ENCODE measurements at regions not wholly inside any gene's neighbourhood (a gene's known extent, or its start where the extent isn't known, plus 50 kb on each side); places are given as distances from the start of the nearest gene placed in this dataset.

DNA sequence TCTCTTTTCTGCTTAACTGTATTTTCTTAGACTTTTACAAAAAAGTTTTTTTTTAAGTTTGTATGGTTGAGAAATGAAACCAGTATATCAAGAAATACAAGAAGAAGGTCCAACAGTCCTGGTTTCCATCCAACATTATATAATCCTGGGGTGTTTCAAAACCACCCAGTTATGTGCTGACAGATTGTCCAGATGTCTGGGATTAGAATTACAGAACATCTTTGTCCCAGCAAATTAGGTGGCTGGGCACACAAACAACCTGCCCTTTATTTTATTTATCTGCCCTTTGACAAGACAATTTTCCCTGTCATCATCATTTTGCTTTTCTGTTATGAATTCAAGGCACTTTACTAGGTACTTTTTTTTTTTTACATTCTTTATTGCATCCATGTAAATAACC, 622.1 kb downstream of the PLPP3 start:
- Mint-ChIP-seq H3K4me3 (no peak overlapping the region), H3K27ac (no peak overlapping the region), H3K27me3 (peaks cover 0 to 14% of the 10 kb centered on the region in 2 donors), H3K4me1 (no peaks in the 10 kb centered on the region), H3K9me3 (peaks cover 0 to under 1% of the 10 kb centered on the region in 2 donors), H3K36me3 (no peaks in the 10 kb centered on the region)
- no peak for ATAC-seq (replicated peaks)
- DNase-seq = no peak

DNA sequence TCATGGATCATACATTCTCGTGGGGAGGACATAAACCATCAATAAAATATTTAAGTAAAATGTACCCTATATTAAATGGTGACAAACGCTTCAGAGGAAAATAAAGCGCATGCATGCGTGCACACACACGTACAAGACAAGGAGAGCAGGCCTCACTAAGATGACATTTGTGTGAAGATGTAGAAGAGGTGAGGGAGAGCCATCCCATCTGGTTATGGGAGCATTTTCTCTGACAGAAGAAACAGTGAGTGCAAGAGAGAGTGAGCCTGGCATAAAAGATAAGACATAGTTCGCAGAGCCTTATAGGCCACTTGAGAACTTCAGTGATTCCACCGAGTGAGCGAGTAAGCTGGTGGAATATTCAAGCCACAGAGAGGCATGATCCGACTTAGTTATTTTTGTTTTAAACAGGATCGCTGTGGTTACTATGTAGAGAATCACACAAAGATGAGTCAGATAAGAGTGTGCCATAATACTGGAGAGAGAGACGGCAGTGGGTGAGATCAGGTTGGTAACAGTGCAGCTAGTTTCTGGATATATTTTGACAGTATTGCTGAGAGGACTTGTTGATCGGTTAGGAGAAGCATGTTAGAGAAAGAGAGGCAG, 624.2 kb downstream of the PLPP3 start:
- Mint-ChIP-seq H3K9me3 (peaks cover 0 to 1% of the 10 kb centered on the region in 2 donors), H3K4me1 (no peaks in the 10 kb centered on the region), H3K27me3 (peaks cover 0 to 5% of the 10 kb centered on the region in 2 donors), H3K4me3 (no peak overlapping the region), H3K36me3 (no peaks in the 10 kb centered on the region), H3K27ac (no peak overlapping the region)
- DNase-seq (no peak), ATAC-seq (replicated peaks) (no peak)

DNA sequence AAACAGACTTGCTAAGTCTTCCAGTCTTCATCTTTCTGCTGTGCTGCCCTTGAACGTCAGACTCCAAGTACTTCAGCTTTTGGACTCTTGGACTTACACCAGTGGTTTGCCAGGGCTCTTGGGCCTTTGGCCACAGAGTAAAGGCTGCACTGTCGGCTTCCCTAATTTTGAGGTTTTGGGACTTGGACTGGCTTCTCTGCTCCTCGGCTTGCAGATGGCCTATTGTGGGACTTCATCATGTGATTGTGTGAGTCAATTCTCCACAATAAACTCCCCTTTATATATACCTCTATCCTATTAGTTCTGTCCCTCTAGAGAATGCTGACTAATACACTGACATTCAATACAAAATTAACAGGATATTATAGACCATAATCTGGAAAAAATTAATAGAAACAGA, 628.1 kb downstream of the PLPP3 start:
- peaks cover 5 to 9% of the 10 kb centered on the region in 2 donors for H3K27me3 Mint-ChIP-seq
- no peak overlapping the region for H3K4me3 Mint-ChIP-seq
- DNase-seq (no peak), ATAC-seq (replicated peaks) (no peak)
- H3K4me1 Mint-ChIP-seq = no peaks in the 10 kb centered on the region
- H3K9me3 Mint-ChIP-seq = peaks cover 0 to 1% of the 10 kb centered on the region in 2 donors
- no peaks in the 10 kb centered on the region for H3K36me3 Mint-ChIP-seq
- no peak overlapping the region for H3K27ac Mint-ChIP-seq

DNA sequence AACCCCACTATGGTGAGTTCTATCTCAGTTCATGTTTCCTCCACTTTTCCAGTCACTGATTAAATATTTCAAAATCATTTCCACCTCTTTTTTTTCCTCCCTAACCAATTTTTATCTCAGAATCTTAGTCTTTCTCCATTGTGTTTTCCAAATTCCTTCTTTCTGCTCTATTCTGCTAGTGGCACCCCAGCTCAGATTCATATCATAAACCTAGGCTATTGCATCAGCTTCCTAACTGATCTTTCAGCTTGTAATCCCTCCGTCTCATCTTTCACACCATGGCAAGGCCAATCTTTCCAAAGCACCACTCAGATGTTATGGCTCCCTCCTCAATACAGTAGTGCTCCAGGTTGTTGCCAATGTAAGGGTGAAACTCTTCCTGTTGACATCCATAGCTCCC, 631.9 kb downstream of the PLPP3 start:
- no peaks in the 10 kb centered on the region for H3K4me1 Mint-ChIP-seq
- H3K4me3 Mint-ChIP-seq = no peak overlapping the region
- no peak for ATAC-seq (replicated peaks)
- no peak for DNase-seq
- H3K36me3 Mint-ChIP-seq = no peaks in the 10 kb centered on the region
- peaks cover 4 to 17% of the 10 kb centered on the region in 2 donors for H3K27me3 Mint-ChIP-seq
- H3K9me3 Mint-ChIP-seq = peaks cover 0 to 1% of the 10 kb centered on the region in 2 donors
- H3K27ac Mint-ChIP-seq = no peak overlapping the region

DNA sequence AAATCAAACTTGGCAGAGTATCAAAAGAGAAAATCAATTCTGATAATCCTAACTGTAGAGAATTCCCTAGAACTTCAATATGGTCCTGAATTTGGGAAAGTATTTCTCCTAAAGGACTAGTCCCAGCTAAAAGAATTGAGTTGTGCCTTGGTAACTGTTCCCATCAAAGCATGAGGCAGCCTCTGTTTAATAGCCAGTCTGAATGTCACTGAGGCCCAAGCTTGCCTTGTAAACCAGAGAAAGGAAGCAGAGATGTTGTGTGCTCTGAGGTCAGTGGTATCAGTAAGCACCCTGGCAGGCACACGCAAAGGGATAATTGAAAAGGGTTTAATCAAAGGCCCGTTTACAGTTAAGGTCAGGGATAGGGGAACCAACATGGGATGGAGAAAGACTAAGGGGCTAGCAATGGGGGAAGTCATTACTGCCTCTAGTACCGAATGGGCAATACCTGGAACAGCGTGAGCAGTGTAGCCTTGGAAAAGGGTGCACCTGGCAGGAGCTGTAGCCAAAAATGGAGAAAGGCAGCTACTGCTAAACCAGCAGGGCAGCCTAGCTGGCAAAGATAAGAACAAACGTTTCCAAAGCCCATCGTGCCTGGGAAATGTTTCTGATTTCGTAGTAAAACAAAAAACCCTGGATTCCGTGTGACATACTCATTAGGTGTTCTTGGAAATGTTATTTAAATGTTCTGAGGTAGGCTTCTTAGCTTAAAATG, 635.5 kb downstream of the PLPP3 start:
- Mint-ChIP-seq H3K27ac (no peak overlapping the region), H3K4me3 (no peak overlapping the region), H3K27me3 (peaks cover 4 to 17% of the 10 kb centered on the region in 2 donors), H3K4me1 (no peaks in the 10 kb centered on the region), H3K9me3 (no peaks in the 10 kb centered on the region), H3K36me3 (no peaks in the 10 kb centered on the region)
- ATAC-seq (replicated peaks) (no peak), DNase-seq (no peak)

DNA sequence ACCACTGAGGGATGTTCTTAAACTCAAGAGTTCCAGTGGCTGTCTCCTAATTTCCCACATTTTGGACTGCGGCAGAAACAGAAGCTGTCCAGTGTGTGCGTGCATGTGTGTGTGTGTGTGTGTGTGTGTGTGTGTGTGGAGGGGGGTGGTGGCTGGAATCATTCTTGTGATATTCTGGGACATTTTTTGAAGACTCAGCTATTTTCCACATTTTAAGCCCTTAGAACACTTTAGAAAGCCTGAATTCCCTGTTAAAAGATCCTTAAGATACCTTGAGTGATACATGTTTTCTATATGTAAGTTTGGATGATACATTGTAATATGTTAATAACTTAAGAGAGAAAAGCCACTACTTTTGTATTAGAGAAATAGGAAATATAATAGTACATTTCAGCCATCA, 636.4 kb downstream of the PLPP3 start:
- H3K36me3 Mint-ChIP-seq = no peaks in the 10 kb centered on the region

DNA sequence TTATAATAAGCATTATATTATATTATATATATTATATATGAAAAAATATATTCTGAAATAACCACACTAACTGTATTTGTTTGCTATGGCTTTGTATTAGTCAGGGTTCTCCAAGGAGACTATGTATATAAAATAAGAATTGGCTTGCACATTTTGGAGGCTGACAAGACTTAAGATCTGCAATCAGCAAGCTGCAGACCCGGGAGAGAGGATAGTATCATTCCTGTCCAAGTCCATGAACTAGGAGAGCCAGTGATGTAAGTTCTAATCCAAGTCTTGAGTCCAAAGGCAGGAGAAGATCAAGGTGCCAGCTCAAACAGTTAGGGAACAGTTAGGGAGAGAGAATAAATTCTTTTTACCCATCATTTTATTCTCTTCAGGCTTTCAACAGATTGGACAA, 639.5 kb downstream of the PLPP3 start:
- no peaks in the 10 kb centered on the region for H3K4me1 Mint-ChIP-seq
- no peak overlapping the region for H3K27ac Mint-ChIP-seq
- no peak overlapping the region for H3K4me3 Mint-ChIP-seq
- ATAC-seq (replicated peaks) = no peak
- DNase-seq = no peak
- H3K27me3 Mint-ChIP-seq = peaks cover 4 to 7% of the 10 kb centered on the region in 2 donors
- H3K9me3 Mint-ChIP-seq = peaks cover 3 to 7% of the 10 kb centered on the region in 2 donors
- no peaks in the 10 kb centered on the region for H3K36me3 Mint-ChIP-seq

More for the DNA sequence above, 636.4 kb downstream of the PLPP3 start:
- DNase-seq (no peak), ATAC-seq (replicated peaks) (no peak)
- Mint-ChIP-seq H3K4me3 (no peak overlapping the region), H3K9me3 (no peaks in the 10 kb centered on the region), H3K27ac (no peak overlapping the region), H3K4me1 (no peaks in the 10 kb centered on the region), H3K27me3 (peaks cover 4 to 14% of the 10 kb centered on the region in 2 donors)

DNA sequence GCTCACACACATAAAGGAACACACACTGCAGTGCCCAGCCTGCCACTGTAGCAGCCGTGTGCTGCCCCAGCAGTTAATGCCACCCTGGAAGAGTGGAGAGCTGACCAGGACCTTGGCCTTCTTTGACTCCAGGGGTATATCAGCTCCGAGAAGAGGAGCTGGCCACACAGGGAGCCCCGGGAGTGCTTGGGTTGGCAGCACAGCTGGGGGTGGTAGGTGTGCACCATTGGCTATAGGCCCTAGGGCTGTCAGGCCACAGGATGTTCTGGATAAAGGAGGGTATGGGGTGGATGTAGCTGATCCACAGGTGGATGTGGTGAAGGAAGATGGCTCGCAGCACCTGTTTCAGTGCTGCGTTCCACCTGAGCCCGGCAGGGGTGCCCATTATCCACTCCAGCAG, 640.5 kb downstream of the PLPP3 start:
- ATAC-seq (replicated peaks) = no peak
- H3K27ac Mint-ChIP-seq = no peak overlapping the region
- no peaks in the 10 kb centered on the region for H3K4me1 Mint-ChIP-seq
- no peaks in the 10 kb centered on the region for H3K36me3 Mint-ChIP-seq
- H3K27me3 Mint-ChIP-seq = peaks cover 2 to 3% of the 10 kb centered on the region in 2 donors
- H3K9me3 Mint-ChIP-seq = peaks cover 7% of the 10 kb centered on the region in 2 donors
- H3K4me3 Mint-ChIP-seq = no peak overlapping the region
- DNase-seq = no peak

DNA sequence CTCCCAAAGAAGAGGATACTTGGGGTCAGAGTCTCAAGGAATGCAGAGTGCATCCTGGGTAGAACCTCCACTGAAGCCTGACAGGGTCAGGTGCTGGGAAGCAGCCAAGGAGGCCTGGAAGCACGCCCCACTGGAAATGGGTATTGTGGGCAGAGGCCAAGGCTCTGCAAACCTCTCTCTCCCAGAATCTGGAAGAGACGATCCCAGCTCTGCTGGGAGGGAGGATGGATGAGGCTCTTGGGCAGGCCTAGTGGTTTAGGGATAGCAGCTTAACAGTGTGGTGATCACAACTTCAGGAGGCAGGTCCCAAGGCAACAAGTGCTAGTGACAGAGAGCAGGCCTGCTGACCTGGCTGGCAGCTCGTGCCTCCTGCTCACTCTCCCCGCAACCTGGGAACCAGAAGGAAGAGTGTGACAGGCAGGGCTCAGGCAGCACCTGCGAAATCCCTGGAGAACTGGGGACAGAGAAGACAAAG, 641.0 kb downstream of the PLPP3 start:
- ATAC-seq (replicated peaks) = no peak
- H3K27me3 Mint-ChIP-seq = no peaks in the 10 kb centered on the region
- H3K36me3 Mint-ChIP-seq = no peaks in the 10 kb centered on the region
- DNase-seq = no peak
- H3K4me1 Mint-ChIP-seq = no peaks in the 10 kb centered on the region
- H3K27ac Mint-ChIP-seq = no peak overlapping the region
- no peak overlapping the region for H3K4me3 Mint-ChIP-seq
- peaks cover 7% of the 10 kb centered on the region in 2 donors for H3K9me3 Mint-ChIP-seq

DNA sequence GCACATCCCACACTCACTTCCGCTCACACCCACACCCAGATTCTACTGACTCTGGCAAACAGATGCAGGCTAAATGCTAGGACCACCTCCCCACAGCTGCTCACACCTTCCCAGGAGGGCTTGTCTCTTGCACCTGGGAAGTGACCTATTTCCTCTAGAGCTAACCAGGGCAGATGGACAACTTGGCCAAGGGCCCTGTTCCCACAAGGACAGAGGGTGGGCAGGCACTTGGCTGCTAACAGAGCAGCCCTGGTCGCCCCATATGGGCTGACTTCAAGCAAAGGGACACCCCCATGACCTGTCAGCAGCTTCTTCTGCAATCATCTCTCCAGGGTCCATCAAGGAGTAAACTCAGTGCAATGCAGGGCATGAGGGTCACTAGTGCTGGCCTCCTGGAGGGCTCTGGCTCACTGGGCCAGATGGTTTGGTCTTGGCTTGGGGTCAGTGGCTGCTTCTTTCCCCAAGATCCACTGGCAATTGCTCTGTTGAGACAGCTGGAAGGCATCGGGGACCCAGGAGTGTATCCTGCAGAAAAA, 641.5 kb downstream of the PLPP3 start:
- ATAC-seq (replicated peaks) = no peak
- no peaks in the 10 kb centered on the region for H3K4me1 Mint-ChIP-seq
- no peak overlapping the region for H3K4me3 Mint-ChIP-seq
- no peak for DNase-seq
- H3K27ac Mint-ChIP-seq = no peak overlapping the region
- peaks cover 7% of the 10 kb centered on the region in 2 donors for H3K9me3 Mint-ChIP-seq
- no peaks in the 10 kb centered on the region for H3K27me3 Mint-ChIP-seq
- H3K36me3 Mint-ChIP-seq = no peaks in the 10 kb centered on the region

DNA sequence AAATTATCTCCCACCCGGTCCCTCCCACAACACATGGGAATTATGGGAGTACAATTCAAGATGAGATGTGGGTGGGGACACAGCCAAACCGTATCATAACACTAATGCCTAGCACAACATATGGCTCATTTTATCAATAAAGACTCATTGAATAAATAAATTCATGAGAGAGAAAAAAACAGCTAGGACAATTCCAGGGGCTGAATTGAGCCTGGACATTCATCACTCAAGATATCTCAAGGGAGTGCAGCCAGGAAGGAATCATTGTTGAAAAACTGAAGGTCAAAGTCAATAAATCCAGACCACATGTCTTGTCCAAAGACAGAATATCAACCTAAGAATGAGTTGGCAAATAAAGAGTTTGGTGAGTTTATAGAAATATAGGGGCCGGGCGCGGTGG, 644.1 kb downstream of the PLPP3 start:
- H3K4me3 Mint-ChIP-seq = no peak overlapping the region
- no peaks in the 10 kb centered on the region for H3K36me3 Mint-ChIP-seq
- ATAC-seq (replicated peaks) (no peak), DNase-seq (no peak)
- no peaks in the 10 kb centered on the region for H3K4me1 Mint-ChIP-seq
- H3K9me3 Mint-ChIP-seq = peaks cover 7% of the 10 kb centered on the region in 2 donors
- H3K27ac Mint-ChIP-seq = no peak overlapping the region
- H3K27me3 Mint-ChIP-seq = peaks cover 0 to 3% of the 10 kb centered on the region in 2 donors

DNA sequence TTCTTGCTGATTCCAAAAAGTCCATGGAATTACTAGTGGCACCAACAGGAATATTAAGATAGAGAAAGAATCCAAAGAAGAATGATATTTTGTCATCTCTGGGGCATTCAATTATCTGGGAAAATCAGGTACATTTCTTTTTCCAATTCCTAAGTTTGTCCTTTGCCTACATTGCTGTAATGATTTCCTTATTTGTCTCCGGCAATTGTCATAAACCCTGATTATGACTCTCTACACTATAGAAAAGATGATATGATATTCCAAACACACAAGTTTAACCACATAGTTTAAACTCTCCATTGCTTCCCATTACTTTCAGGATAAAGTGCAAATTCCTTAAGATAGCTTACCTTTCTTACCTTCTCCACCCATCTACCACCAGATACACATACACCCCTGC, 647.0 kb downstream of the PLPP3 start:
- H3K9me3 Mint-ChIP-seq = peaks cover 7% of the 10 kb centered on the region in 2 donors
- no peak overlapping the region for H3K4me3 Mint-ChIP-seq
- no peaks in the 10 kb centered on the region for H3K4me1 Mint-ChIP-seq
- H3K27me3 Mint-ChIP-seq = peaks cover 0 to 3% of the 10 kb centered on the region in 2 donors
- DNase-seq (no peak), ATAC-seq (replicated peaks) (no peak)
- H3K27ac Mint-ChIP-seq = no peak overlapping the region
- H3K36me3 Mint-ChIP-seq = no peaks in the 10 kb centered on the region

DNA sequence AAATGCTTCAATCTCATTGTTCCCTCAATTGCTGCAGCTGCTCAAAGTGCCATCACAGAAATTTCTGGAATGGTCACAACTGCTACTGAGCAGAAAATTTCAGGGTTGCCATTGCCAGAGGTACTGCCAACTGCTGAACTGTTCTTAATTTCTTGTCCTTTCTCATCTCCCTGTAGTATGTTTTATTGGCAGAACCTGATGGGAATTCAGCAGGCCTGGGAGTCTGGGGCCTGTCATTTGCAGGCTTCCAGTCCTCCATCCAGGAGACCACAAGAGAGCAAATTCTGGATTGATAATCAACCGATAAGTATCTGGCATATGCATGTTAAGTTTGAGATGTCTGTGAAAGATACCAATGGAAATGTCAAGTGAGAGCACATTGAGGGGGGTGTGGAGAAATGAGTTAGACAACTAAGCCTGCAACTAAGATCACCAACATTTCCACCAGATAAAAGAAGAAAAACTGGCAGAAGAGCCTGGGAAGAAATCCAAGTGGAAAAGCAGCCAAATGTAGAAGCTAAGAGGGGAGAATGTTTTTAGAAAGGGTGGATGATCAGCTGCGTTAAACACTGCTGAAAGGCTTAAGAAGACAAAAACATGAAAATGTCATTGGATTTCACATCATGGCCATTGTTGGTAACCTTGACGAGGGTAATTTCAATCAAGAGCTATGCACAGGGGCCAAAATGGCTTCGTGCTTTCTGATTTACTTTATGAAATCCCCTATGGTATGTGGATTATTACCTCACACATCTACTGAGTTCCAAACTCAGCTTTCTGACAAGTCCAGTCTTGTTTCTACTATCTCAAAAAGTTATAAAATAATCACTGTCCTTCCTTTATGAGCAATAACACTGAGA, 648.1 kb downstream of the PLPP3 start:
- Mint-ChIP-seq H3K4me1 (no peaks in the 10 kb centered on the region), H3K9me3 (peaks cover 4 to 7% of the 10 kb centered on the region in 2 donors), H3K36me3 (no peaks in the 10 kb centered on the region), H3K27ac (no peak overlapping the region), H3K4me3 (no peak overlapping the region), H3K27me3 (peaks cover 7 to 9% of the 10 kb centered on the region in 2 donors)
- no peak for ATAC-seq (replicated peaks)
- no peak for DNase-seq

DNA sequence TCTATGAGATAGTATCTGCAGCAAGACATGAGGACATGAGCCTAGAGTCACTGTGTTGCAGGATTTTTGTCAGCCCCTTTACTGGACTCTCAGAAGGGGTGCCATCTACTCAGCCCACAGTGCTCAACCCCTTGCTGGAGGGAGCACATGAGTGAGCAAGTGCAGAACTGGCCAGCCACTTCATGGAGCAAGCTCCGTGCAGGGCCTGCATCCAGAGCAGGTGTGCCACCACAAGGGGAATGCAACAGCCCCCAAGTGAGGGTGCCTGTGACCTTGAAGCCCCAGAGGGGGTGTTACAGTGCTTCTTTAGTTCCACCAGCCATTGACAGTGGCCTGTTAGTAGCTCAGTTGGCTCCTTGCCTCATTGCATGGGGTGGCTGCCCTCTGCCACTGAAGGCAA, 649.7 kb downstream of the PLPP3 start:
- H3K27ac Mint-ChIP-seq = no peak overlapping the region
- H3K9me3 Mint-ChIP-seq = peaks cover 0 to 2% of the 10 kb centered on the region in 2 donors
- H3K36me3 Mint-ChIP-seq = no peaks in the 10 kb centered on the region
- H3K4me3 Mint-ChIP-seq = no peak overlapping the region
- H3K27me3 Mint-ChIP-seq = peaks cover 7 to 9% of the 10 kb centered on the region in 2 donors
- no peaks in the 10 kb centered on the region for H3K4me1 Mint-ChIP-seq
- DNase-seq (no peak), ATAC-seq (replicated peaks) (no peak)
